CD14-positive monocyte (primary cell): ENCODE measurements at regions not wholly inside any gene's neighbourhood (a gene's known extent, or its start where the extent isn't known, plus 50 kb on each side); places are given as distances from the start of the nearest gene placed in this dataset.

Experiments
- DNase-seq, 3 donors: peaks; one replicate each; pipeline ENCODE4 v3.0.0-alpha.2; 2011 to 2022
- H2AFZ ChIP-seq: 2 replicates; pipeline ENCODE4 v1.6.0; 2012; ENCODE audit warnings: mild to moderate bottlenecking, low read depth, low read length, inconsistent platforms; ENCODE audit not compliant: insufficient read depth, poor library complexity, severe bottlenecking
- H3K27ac ChIP-seq, 2 donors: 1 replicate in 1 of 2; 2 replicates in 1 of 2; pipeline ENCODE4 v1.5.1; 2012 to 2013; ENCODE audit warnings: low read length in 2 of 2, control low read depth in 1 of 2, inconsistent platforms in 1 of 2, low read depth in 1 of 2, mild to moderate bottlenecking in 1 of 2
- H3K27me3 ChIP-seq, 2 donors: one replicate each; pipeline versions ENCODE4 v1.6.0 to v1.6.1; 2011 to 2013; ENCODE audit warnings: low read length in 2 of 2; ENCODE audit not compliant: control insufficient read depth in 2 of 2, insufficient read depth in 2 of 2
- H3K36me3 ChIP-seq, 2 donors: replicated peaks in 1 of 2; 1 replicate in 1 of 2; 2 replicates in 1 of 2; pipeline versions ENCODE4 v1.5.1 to v1.6.1; 2012 to 2013; ENCODE audit warnings: low read length in 2 of 2, control low read depth in 1 of 2, inconsistent platforms in 1 of 2, mild to moderate bottlenecking in 1 of 2; ENCODE audit not compliant: insufficient read depth in 2 of 2, control insufficient read depth in 1 of 2
- H3K4me1 ChIP-seq, 2 donors: 1 replicate in 1 of 2; 2 replicates in 1 of 2; pipeline versions ENCODE4 v1.5.1 to v1.6.1; 2012 to 2013; ENCODE audit warnings: low read length in 2 of 2, control low read depth in 1 of 2, inconsistent platforms in 1 of 2, mild to moderate bottlenecking in 1 of 2, moderate library complexity in 1 of 2; ENCODE audit not compliant: insufficient read depth in 2 of 2, control insufficient read depth in 1 of 2
- H3K4me2 ChIP-seq: replicated peaks from 2 replicates; pipeline ENCODE3; 2012; ENCODE audit warnings: low read length, moderate library complexity, mild to moderate bottlenecking; ENCODE audit not compliant: poor library complexity, severe bottlenecking; ENCODE audit errors: extremely low read depth
- H3K4me3 ChIP-seq, 3 experiments: fragments of 200-600 bp in 1 of 3; sonication (generic) in 1 of 3; replicated peaks in 1 of 3; 1 replicate in 2 of 3; 2 replicates in 1 of 3; pipeline ENCODE4 v1.5.1; 2011 to 2013; ENCODE audit warnings: low read length in 3 of 3, mild to moderate bottlenecking in 3 of 3, control low read depth in 2 of 3, low read depth in 2 of 3, inconsistent platforms in 1 of 3, moderate library complexity in 1 of 3
- H3K79me2 ChIP-seq: 2 replicates; pipeline ENCODE4 v1.6.0; 2012; ENCODE audit warnings: mild to moderate bottlenecking, control low read depth, inconsistent platforms, low read length, moderate library complexity; ENCODE audit not compliant: insufficient read depth
- H3K9ac ChIP-seq: 2 replicates; pipeline ENCODE4 v1.6.0; 2017; ENCODE audit warnings: low read length, mild to moderate bottlenecking; ENCODE audit not compliant: insufficient read depth, poor library complexity, severe bottlenecking
- H3K9me3 ChIP-seq, 2 donors: replicated peaks in 1 of 2; 1 replicate in 1 of 2; 2 replicates in 1 of 2; pipeline versions ENCODE4 v1.5.1 to v1.6.1; 2012 to 2013; ENCODE audit warnings: low read length in 2 of 2, control low read depth in 1 of 2; ENCODE audit not compliant: control insufficient read depth in 1 of 2, insufficient read depth in 1 of 2
- H4K20me1 ChIP-seq: 2 replicates; pipeline ENCODE4 v1.6.0; 2012; ENCODE audit warnings: mild to moderate bottlenecking, low read length, control low read depth, moderate library complexity; ENCODE audit not compliant: insufficient read depth
- H3K27ac Mint-ChIP-seq, 7 donors: one replicate each; pipeline ENCODE4 v1.8.0; 2020; ENCODE audit warnings: mild to moderate bottlenecking in 7 of 7, mixed read lengths in 7 of 7, moderate library complexity in 6 of 7, inconsistent platforms in 2 of 7
- H3K27me3 Mint-ChIP-seq, 3 donors: one replicate each; pipeline ENCODE4 v1.8.0; 2021 to 2022; ENCODE audit warnings: low read depth in 3 of 3, mild to moderate bottlenecking in 3 of 3, mixed read lengths in 3 of 3, moderate library complexity in 3 of 3, inconsistent platforms in 1 of 3
- H3K36me3 Mint-ChIP-seq, 2 donors: one replicate each; pipeline ENCODE4 v1.8.0; 2020; ENCODE audit warnings: mixed read lengths in 2 of 2, inconsistent platforms in 1 of 2, mild to moderate bottlenecking in 1 of 2
- H3K4me1 Mint-ChIP-seq: one replicate; pipeline ENCODE4 v1.8.0; 2020; ENCODE audit warnings: mild to moderate bottlenecking, mixed read lengths
- H3K4me3 Mint-ChIP-seq, 2 donors: one replicate each; pipeline ENCODE4 v1.8.0; 2020; ENCODE audit warnings: mild to moderate bottlenecking in 2 of 2, mixed read lengths in 2 of 2, moderate library complexity in 1 of 2
- H3K9me3 Mint-ChIP-seq, 7 donors: one replicate each; pipeline ENCODE4 v1.8.0; 2020 to 2022; ENCODE audit warnings: mixed read lengths in 7 of 7, mild to moderate bottlenecking in 6 of 7, moderate library complexity in 6 of 7, inconsistent platforms in 2 of 7
- whole genome bisulfite sequencing: methylation state at CpG from one replicate; pipeline ENCODE4 v1.1.5; 2013; ENCODE audit warnings: missing lambda C conversion rate; ENCODE audit not compliant: insufficient coverage; 5-methylcytosine and 5-hydroxymethylcytosine counted together
- intact Hi-C, 2 donors: fragments of 100-400 bp; cut with micrococcal nuclease; formaldehyde crosslinking; loops; one replicate each; pipeline versions ENCODE4 v1.15.0 to v1.15.1; 2023
- TF ChIP-seq, protein P1 (sequence below): fragments of 200-600 bp; IDR thresholded peaks from one replicate; pipeline ENCODE4 v1.8.0; 2022; ENCODE audit warnings: antibody characterized with exemption, mild to moderate bottlenecking

DNA sequence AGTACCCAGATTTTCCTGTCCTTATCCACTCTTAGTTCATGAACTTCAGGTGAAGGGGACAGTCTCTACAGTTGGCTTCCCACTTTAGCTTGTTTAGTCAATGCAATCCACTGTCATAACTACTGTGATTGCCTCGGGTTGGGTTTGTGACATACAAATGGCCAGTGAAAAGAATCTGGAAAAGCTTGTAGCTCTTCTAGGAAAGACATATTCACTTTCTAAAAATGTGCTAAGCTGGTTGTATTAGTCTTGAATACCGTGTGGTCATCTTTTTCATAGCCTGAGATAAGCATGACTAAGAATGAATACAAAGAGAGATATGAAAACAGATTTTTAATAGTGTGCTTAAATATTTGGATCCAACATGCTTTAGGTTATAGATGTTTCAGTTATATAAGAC, 1443.5 kb upstream of the IGFBP7 start:
- Histone ChIP-seq H3K27ac (no peak overlapping the region), H3K9ac (no peak overlapping the region), H3K4me3 (no peak overlapping the region), H3K4me1 (no peaks in the 10 kb centered on the region), H3K36me3 (no peaks in the 10 kb centered on the region), H3K79me2 (no peaks in the 10 kb centered on the region), H2AFZ (no peak overlapping the region), H3K9me3 (no peaks in the 10 kb centered on the region), H3K4me2 (no peak overlapping the region), H4K20me1 (no peaks in the 10 kb centered on the region), H3K27me3 (no peaks in the 10 kb centered on the region)
- WGBS = 83% methylated on average over 1 of the region's 2 CpGs
- H3K4me1 Mint-ChIP-seq = no peaks in the 10 kb centered on the region
- DNase-seq = no peak
- intact Hi-C loops = no loop called here
- no peaks in the 10 kb centered on the region for H3K27me3 Mint-ChIP-seq
- no peaks in the 10 kb centered on the region for H3K36me3 Mint-ChIP-seq
- TF ChIP-seq, protein P1, sequence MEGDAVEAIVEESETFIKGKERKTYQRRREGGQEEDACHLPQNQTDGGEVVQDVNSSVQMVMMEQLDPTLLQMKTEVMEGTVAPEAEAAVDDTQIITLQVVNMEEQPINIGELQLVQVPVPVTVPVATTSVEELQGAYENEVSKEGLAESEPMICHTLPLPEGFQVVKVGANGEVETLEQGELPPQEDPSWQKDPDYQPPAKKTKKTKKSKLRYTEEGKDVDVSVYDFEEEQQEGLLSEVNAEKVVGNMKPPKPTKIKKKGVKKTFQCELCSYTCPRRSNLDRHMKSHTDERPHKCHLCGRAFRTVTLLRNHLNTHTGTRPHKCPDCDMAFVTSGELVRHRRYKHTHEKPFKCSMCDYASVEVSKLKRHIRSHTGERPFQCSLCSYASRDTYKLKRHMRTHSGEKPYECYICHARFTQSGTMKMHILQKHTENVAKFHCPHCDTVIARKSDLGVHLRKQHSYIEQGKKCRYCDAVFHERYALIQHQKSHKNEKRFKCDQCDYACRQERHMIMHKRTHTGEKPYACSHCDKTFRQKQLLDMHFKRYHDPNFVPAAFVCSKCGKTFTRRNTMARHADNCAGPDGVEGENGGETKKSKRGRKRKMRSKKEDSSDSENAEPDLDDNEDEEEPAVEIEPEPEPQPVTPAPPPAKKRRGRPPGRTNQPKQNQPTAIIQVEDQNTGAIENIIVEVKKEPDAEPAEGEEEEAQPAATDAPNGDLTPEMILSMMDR = no peak
- no peak overlapping the region for H3K27ac Mint-ChIP-seq
- peaks cover 0 to 4% (median 0%) of the 10 kb centered on the region in 7 donors for H3K9me3 Mint-ChIP-seq
- H3K4me3 Mint-ChIP-seq = no peak overlapping the region

DNA sequence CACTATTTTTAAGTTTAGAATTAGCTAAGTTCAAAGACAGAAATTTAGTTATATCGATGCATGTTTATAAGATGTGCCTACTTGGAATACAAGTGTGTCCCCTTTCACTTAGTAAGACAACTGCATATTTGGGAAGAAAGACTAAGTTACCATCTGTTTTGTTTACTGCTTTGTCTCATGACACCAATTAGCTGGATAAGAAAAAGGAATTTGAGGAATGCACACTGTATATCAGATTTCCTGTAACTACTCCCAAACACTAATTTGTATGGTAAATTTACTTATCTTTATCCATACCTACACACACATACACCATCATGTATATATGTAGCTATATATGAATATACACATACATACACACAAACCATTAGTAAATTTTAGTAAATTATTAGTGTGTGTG, 1442.8 kb upstream of the IGFBP7 start:
- H3K27me3 Mint-ChIP-seq = no peaks in the 10 kb centered on the region
- H3K4me1 Mint-ChIP-seq = no peaks in the 10 kb centered on the region
- Histone ChIP-seq H4K20me1 (no peaks in the 10 kb centered on the region), H3K4me3 (no peak overlapping the region), H3K36me3 (no peaks in the 10 kb centered on the region), H2AFZ (no peak overlapping the region), H3K27ac (no peak overlapping the region), H3K9me3 (no peaks in the 10 kb centered on the region), H3K79me2 (no peaks in the 10 kb centered on the region), H3K9ac (no peak overlapping the region), H3K27me3 (no peaks in the 10 kb centered on the region), H3K4me1 (no peaks in the 10 kb centered on the region), H3K4me2 (no peak overlapping the region)
- WGBS = no CpG with 5 or more reads among the region's 1 CpG
- H3K4me3 Mint-ChIP-seq = no peak overlapping the region
- TF ChIP-seq, protein P1 = no peak
- intact Hi-C loops = no loop called here
- H3K36me3 Mint-ChIP-seq = no peaks in the 10 kb centered on the region
- H3K9me3 Mint-ChIP-seq = peaks cover 0 to 4% (median 0%) of the 10 kb centered on the region in 7 donors
- DNase-seq = no peak
- H3K27ac Mint-ChIP-seq = no peak overlapping the region
